Skin of body (tissue), 1 donor: ENCODE measurements at regions not wholly inside any gene's neighbourhood (a gene's known extent, or its start where the extent isn't known, plus 50 kb on each side); places are given as distances from the start of the nearest gene placed in this dataset.
"Not testable (repeated sequence)": the region's sequence is repeated elsewhere in the genome, so short reads cannot be mapped to it uniquely, and the experiment has no call there.

Experiments
- DNase-seq: peaks from one replicate; lab custom pipeline; 2025; lab: John Stamatoyannopoulos, UW

DNA sequence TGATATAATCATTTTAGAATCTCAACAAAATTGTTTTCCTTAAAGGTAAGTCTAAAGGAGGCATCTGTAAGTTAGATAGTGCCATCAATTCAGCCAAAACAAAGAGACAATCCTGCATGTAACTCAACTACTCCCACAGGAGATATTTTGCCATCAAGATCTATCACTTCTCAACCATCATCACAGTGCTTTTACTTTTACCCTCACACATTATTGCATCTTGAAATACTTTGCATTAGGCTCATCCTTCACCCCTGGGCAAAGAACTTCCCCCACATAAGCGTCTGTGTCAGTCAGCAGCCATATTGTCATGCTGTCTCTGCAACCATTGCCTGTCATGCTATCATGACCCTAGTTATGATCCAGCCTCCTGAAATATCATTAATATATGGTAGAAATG lies 54.9 kb upstream of the NLGN1 start:
- no peak for DNase-seq

DNA sequence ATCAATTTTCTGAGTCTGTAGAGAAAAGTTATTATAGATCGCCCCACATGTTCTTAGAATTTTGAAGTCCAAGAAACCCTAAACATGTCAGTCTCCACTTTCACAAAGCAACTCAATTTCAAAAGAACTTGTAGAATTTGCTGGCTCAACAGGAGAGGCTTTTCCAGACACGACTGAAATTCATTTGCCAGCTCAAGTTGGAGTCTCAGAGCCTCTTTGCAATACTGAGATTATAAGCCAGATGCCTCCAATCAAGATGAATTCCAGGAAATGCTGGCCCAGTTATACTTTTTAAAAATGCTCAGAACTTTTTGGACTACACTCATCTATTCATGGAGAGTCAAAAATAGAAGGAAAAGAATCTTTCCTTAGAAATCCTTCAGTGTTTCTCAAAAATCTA lies 56.9 kb upstream of the NLGN1 start:
- no peak for DNase-seq

DNA sequence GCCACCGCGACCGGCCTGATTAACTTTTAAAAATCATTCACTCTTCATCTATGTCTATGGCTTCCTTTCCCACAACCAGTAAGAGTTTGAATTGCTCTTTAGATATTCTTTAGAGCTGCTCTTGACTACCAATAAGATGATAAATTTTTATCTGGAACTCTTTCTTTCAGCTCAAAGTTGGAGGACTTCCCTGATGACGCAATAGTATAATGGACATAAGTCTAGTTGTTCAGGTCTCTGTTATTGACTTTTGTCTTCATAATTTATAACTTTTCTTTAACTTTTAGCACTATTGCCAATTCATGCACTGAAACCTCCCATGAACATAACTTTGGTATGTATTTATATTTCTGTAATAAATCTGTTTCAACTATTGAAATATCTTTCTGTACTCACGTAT lies 61.3 kb upstream of the NLGN1 start:
- DNase-seq, result no peak

DNA sequence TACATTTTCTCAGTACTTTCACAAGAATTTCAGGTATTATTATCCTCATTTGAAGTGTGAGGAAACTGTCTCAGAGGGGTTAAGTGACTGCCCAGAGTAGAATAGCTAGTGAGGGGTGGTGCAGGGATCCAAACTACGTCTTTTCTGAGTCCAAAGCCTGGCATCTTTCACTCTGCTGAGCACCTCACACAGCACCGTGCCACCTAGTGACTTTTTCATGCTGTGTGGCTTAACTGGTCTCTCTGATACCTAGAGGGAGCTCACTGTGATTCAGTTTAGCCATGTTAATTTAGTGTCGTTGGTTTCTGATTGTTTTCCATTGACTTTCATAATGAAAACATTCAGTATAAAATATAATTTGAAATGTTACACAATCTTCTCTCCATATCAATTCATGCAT lies 91.4 kb upstream of the NLGN1 start:
- no peak for DNase-seq

DNA sequence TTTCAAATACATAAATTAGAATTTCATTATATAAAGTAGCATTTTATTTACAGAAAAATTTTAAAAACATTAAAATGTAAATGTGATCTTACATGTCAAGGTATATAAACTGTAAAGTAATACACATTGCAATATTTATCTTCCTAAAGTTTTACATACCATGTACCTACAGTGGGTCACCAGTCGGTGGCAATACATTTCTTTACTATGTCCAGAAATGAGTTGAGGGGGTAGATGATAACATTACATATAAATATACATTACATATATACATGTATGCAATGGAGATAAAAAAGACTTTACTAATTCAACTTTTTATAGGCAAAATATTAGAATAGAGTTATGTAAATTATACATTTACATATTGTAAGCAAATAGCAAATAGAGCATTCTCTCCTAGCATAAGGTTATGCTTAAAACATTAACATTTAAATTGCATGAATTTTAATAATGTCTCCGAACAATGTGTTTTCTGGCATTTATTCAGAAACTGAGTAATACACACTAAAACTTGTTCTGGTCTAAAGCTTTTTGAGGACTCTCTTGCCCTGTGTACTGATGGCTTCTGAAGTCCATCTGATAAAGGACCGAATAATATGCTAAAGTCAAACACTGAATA lies 93.3 kb upstream of the NLGN1 start:
- DNase-seq, result no peak

DNA sequence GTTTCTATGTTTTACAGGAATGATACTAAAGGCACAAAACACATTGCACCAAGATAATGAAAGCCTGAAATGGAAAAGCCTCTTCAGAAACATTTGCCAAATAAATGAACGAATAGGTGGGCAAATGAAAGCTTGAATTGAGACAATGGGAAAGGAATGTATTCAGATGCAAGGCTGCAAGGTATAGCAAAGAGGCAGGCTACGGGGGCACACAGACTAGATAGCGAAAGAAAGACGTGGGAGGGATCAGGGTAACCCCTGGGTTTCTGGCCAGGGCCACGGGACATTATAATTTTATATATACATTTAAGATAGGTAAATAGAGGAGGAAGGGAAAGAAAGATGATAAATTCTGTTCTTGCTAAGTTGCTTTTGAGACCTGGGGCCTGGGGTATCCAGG lies 95.9 kb upstream of the NLGN1 start:
- DNase-seq, result no peak

DNA sequence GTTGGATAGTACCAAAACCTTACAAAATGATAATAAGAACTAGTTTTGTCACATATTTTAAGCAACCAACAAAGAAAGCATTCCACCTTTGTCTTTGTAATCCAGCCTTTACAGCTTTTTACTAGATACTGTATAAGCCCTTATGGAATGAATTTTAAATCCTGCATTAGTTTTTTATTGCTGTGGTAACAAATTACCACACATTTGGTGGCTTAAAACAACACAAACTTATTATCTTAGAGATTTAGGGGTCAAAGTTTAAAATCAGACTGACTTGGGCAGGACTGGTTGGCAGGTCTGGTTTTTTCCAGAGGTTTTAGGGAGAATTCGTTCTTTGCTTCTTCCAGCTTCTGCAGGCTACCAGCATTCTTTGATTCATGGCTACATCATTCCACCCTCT lies 108.5 kb upstream of the NLGN1 start:
- DNase-seq, result no peak

DNA sequence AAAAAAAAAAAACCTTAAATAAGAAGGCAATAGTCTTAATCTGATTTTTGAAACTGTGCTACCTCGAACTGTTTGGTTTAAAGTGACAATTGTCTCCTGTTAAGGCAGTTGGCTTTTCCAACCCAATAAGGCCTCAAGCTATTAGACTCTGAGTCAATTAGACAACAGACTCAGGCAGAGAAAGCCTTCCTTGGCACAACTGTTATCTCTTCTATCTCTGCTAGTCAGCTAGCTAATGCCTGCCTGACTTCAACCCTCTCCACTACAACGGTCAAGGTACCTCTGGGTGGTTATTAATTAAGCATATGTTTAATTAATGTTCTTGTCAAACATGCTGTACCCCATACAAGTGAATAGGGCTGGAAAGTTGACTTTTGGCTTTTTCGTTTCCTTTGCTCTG lies 110.2 kb upstream of the NLGN1 start:
- no peak for DNase-seq

DNA sequence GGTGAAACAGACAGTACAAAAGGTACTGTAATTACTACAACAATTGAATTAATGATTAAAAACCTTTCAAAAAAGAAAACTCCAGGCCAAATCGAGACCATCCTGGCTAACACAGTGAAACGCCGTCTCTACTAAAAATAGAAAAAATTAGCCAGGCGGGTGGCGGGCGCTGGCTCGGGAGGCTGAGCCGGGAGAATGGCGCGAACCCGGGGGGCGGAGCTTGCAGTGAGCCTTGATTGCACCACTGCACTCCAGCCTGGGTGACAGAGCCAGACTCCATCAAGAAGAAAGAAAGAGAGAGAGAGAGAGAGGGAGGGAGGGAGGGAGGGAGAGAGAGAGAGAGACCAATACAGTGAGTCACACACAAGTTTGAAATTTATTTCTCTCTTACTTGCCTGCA lies 111.0 kb upstream of the NLGN1 start:
- not testable (repeated sequence) for DNase-seq

DNA sequence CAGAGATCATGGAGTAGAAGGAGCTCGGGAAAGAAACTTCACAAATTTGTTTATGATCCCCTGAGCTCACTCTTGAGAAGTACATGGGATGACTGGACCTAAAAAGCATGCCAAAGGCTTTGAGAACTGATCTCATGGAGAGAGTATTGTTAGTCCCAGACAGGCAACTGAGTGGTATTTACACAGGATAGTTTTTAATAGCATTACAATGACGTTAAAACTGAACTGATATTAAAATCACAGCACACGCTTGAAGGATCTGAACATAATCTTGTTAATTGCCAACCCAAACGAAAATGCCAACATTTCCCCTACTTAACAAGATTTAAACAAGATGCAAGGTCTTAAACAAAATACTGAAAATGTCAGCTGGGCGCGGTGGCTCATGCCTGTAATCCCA lies 113.2 kb upstream of the NLGN1 start:
- DNase-seq, result no peak

DNA sequence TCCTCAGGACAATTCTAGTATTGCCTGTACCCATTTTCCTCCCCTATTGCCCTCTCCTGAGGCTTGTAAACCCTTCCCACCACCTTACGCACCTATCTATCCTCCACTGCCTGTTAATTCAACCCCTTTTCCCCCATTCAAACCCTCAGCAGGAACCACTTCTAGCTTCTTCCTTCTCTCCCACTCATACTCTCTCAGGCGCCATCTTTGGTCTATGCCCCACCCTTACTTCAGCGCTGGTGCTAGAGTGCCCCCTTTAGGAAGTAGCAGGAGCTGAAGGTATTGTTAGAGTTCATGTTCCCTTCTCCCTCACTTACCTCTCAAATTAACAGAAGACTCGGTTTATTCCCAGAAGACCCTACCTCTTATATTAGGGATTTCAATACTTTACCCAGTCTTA lies 121.8 kb upstream of the NLGN1 start:
- no peak for DNase-seq

DNA sequence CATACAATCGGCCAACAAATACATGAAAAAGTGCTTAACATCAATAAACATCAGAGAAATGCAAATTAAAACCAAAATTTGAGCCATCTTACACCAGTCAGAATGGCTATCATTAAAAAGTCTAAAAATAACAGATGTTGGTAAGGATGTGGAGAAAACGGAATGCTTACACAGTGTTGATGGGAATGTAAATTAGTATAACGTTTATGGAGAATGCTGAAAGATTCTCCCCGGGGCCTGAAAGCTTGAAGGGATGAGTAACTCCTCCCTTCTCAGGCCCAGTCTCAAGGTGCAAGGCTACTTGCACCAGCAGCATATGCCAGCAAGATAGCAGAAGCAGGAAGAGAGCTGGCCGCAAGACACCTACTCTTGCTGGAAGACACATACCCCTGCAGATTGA lies 123.7 kb upstream of the NLGN1 start:
- no peak for DNase-seq

DNA sequence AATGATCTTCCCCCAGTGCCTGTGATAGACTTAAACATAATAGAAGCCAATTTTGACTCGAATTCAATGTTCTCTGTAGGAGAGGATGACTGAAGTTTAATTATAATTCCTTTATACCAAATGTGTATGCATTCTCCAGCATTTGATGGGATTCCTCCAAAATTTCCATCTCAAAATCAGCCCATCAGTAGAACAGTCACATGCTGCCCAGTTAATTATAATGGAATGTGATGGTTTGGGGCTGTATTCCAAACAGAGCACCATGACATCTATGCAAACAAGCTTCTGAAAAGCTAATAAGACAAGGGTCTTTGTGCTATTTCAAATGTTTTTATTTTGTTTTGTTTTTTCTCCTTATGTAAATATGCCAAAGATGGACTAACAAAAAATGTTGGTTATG lies 127.7 kb upstream of the SPATA16 start:
- DNase-seq, result no peak

DNA sequence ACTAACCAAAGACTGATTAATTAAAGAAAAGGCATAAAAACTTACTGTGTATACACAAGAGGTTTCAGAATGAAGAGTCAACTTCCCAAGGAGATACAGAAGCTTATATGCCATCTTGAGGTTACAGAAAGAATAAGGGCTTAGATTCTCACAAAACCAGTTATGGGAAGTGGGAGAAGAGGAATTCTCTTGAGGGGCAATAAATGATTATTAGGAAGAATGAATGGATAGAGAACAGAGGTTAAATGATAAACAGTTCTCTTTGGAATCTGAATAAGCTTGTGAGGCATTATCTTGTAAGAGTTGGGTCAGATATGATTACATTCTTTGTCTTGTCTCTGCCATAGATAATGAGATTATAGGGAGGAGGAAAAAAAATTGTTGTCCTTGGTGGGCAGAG lies 126.7 kb upstream of the SPATA16 start:
- no peak for DNase-seq

DNA sequence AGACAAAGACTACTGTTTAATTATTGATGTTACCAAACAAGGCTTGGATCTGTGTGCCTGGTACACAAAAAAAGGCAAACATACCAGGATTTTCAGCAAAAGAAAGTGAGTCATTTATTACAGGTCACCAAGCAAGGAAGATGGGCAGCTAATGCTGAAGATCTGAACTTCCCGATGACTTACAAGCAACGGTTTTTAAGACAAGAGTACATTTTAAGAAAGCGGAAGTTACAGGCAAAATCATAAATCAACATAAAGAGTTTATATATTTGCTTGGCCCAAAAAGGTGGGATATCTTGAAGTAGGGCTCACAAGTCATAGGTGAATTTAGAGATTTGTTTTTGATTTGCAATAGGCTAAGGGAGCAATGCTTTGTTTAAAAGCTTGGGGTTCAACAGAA lies 125.4 kb upstream of the SPATA16 start:
- DNase-seq, result no peak

DNA sequence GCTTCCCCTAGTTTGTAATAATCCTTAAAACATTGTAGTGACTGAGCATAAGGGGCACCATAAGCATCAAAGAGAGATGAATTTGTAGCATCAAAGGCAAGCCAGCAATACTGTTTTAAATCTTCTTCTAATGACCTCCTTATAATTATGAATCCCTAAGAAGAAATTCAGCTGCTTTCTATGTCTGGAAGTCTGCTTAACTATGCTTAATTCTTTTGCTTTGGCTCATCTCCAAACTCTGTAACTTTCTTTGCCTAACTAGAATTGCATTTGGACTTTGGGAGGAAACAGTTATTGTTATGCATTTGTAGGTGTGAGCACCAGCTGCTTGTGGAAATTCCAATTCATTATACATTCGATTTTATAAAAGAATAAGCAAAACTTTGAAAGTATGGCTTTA lies 117.7 kb upstream of the SPATA16 start:
- no peak for DNase-seq

DNA sequence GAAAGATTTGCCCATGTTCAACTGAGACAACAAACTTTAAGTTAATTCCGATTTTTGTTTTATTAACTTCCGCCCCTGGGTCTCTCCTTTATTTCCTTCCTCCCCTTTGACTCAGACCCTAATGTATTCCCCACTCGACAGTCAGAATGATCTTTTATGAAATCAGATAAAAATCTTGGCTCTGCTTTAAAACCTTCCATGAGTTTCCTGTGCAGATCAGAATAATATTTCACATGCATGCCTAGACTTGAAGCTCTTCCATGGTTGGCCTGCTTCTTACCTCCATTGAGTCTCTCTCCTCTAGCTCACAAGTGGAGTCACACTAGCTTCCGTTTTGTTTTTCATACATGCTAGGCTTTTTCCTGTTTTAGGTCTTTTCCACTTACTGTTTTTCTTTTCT lies 116.8 kb upstream of the SPATA16 start:
- DNase-seq, result no peak

DNA sequence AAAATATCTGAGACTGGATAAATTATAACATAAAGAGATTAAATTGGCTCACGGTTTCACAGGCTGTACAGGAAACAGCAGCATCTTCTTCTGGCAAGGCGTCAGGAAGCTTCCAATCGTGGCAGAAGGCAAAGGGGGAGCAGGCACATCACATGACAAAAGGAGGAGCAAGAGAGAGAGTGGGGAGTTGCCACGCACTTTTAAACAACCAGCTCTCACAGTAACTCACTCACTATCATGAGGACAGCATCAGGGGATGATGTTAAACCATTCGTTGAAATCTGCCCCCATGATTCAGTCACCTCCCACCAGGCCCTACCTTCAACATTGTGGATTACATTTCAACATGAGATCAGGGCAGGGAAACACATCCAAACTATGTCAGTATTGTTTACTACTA lies 114.5 kb upstream of the SPATA16 start:
- peak; percentile 17 for DNase-seq

DNA sequence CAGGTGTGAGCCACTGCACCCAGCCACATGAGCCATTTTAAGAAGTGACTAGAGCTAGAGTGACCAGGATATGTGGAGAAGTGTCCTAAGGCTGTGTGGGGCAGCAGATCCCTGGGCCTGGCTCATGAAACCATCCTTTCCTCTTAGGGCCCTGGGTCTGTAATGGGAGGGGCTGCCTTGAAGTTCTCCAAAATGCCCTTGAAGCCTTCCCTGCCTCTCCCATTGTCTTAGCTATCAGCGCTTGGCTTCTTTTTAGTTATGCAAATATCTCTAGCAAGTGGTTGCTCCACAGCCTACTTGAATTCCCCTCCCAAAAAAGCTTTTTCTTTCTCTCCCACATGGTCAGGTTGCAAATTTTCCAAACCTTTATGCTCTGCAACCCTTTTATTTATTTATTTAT lies 112.4 kb upstream of the SPATA16 start:
- DNase-seq, result no peak

DNA sequence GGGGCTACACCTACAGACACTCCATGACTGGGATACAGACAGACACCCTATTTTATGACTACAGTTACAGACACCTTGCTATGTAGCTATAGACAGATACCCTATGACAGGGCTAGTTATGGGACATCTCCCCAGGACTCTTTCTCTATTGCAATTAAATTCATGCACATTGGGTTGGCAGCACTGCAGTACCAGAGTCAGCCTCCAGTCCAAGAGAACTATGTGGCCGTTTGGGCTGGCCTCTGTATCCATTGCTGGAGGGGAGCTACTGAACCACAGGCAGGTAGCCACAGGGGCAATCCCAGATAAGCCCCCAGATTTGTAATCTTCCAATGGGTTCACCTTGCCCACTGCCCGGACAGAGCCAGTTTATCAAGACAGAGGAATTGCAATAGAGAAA lies 108.4 kb upstream of the SPATA16 start:
- no peak for DNase-seq

DNA sequence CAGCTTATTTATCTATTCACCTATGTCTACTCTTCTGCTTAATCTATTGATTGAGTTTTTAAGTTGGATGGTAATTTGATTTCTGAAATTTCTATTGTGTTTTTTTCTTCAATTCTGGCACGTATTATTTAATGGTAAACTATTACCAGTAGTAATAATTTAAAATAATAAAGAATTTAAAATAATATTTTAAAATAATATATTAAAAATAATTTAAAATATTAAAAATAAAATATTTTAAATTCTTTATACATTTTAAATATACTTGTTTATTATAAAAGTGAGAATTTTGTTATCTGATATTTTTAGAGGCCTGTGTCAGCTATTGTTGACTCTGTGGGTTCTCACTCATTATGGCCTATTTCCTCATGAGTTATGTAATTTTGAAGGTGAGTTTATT lies 100.7 kb upstream of the SPATA16 start:
- DNase-seq, result no peak

DNA sequence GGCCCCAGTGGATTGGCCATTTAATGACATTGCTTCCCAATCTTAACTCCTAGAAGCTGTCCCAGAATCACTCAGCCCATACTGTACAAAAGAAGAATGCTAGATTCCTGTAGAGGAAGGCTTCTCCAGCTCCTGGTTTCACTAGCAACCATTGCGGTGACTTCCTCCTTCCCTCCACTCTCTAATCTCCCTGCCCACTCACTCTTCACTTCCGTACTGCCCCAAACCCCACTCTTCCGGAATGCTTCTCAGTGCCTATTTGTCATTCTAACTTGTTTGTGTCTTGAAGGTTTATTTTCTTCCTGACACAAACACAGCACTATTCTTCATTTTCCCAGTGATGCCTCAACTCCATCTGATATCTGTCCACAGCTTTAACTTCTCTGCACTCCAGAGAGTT lies 97.1 kb upstream of the SPATA16 start:
- DNase-seq, result no peak

DNA sequence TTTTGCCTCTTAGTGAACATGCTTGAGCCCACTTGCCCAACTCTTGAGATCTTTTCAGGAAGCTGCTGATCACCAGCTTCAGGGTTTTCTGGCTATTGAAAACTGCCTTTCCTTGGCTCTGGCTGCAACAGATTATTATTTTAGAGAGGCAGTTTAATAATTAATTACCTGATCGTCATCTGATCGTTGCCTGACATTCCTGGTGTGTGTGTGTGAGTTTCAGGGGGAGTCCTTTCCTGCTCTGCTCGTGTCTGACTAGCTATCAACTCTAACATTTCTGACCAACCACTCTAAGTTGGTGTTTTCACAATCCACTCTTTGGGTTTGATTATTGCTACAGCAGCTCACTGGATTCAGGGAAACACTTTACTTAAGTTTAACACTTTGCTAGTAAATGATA lies 84.3 kb upstream of the SPATA16 start:
- no peak for DNase-seq

DNA sequence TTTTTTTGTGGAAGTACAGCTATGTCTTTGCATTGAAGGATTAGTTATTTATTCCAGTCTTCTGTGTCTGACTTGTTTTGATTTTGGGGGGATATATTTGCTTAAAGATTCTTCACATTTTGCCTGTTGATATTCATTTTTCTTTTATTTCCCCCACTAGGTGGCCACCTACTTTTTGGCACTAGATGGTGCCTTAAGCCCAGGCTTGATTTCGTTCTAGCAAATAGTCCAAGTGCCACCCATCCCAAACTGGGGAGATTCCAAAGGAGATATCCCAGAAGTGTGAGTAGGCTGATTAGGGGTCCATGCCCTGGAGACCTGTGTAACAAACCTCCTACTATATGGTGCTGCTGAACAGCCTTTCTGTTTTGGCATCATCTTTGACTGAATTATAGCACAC lies 80.0 kb upstream of the SPATA16 start:
- DNase-seq, result no peak
